ENCODE measurements at regions not wholly inside any gene's neighbourhood (a gene's known extent, or its start where the extent isn't known, plus 50 kb on each side); places are given as distances from the start of the nearest gene placed in this dataset.
"Not testable (repeated sequence)": the region's sequence is repeated elsewhere in the genome, so short reads cannot be mapped to it uniquely, and the experiment has no call there.

- no peak for DNase-seq
Measured at GRCh38 chr22:25492841-25493734, 71.4 kb upstream of the GRK3 start.

- no peak for DNase-seq
Measured at GRCh38 chr22:25493794-25494193, 70.7 kb upstream of the GRK3 start.

- no peak for DNase-seq
Measured at GRCh38 chr22:25494774-25495173, 69.7 kb upstream of the GRK3 start.

DNA sequence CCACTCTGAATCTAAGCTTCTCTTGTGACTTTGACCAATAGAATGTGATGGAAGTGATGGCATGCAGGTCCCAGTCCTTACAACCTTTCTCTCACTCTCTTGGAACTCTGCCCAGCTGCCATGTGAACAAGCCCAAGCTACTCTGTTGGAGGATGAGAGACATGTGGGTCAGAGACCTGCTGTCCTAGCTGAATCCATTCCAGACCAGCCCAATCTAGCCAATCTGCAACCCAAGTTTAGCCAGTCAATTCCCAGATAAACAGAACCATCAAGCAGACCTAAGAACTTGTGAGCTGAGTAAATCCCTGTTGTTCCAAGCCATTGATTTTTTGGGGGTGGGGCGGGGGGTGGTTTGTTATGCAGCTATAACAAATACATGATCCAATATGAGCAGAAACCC, 69.2 kb upstream of the GRK3 start:
- DNase-seq: no peak

GRCh38 chr22:25496396-25497064, 67.9 kb upstream of the GRK3 start:
- no peak for DNase-seq

- no peak for DNase-seq
Measured at GRCh38 chr22:25497181-25497641, 67.3 kb upstream of the GRK3 start.

- no peak for DNase-seq
Measured at GRCh38 chr22:25497716-25498115, 66.8 kb upstream of the GRK3 start.

DNA sequence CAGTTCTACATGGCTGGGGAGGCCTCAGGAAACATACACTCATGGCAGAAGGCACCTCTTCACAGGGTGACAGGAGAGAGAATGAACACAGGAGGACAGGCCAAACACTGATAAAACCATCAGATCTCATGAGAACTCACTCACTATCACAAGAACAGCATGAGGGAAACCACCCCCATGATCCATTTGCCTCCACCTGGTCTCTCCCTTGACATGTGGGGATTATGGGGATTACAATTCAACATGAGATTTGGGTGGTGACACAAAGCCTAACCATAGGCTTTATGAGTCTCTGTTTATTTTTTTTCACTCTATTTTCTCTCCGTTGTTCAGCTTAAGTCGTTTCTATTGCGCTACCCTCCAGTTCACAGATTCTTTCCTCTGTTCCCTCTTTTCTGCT, 63.8 kb upstream of the GRK3 start:
- DNase-seq: not testable (repeated sequence)

DNA sequence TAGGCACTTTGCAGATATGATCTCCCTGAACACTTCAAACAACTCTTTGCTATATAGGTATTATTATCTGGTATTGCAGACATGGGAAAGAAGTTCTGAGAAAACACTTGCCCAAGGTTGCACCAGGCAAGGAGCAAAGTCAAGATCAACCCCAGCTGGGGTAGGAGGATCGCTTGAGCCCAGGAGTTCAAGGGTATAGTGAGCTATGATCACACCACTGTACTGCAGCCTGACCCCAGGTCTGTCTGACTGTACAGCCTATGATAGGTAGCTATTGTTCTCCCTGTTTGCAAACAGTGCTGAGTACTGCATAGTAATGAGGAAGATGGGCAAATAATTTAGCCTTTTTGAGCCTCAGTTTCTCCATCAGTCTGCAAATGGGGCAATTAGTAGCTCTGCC, 60.5 kb upstream of the GRK3 start:
- not testable (repeated sequence) for DNase-seq

DNA sequence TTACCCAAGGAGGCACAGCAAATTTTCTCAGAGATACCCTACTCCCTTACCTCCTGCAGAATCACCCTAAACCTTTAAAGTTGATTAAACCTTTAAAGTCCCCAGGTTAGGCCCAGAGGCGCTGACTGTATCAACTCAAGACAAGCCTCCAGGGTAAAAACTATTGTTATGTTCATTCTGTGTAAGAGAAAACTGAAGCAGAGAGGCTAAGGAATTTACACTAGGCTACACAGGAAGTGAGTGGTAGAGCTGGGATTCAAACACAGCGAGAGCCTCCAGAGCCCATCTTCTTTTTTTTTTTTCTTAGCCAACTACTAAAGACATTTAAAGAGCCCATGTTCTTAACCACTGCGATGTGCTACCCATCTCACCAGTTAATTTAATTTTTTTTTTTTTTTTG, 56.3 kb upstream of the GRK3 start:
- no peak for DNase-seq

DNA sequence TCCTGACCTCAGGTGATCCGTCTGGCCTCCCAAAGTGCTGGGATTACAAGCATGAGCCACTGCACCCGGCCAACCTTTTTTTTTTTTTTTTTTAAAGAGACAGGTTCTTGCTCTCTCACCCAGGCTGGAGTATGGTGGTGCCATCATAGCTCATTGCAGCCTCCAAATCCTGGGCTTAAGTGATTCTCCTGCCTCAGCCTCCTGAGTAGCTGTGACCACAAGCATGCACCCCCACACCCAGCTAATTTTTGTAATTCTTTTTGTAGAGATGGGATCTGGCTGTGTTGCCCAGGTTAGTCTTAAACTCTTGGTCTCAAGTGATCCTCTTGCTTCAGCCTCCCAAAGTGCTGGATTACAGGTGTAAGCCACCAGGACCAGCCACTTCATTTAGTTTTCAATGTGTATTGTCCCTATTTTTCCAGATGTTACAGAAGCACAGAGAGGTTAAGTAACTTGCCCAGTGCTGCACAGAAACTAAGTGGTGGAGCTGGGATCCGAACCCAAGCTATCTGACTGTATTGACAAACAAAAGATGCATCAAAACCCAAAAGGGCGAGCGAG, 55.6 kb upstream of the GRK3 start:
- no peak for DNase-seq

GRCh38 chr22:25509374-25509791, 55.1 kb upstream of the GRK3 start:
- no peak for DNase-seq

DNA sequence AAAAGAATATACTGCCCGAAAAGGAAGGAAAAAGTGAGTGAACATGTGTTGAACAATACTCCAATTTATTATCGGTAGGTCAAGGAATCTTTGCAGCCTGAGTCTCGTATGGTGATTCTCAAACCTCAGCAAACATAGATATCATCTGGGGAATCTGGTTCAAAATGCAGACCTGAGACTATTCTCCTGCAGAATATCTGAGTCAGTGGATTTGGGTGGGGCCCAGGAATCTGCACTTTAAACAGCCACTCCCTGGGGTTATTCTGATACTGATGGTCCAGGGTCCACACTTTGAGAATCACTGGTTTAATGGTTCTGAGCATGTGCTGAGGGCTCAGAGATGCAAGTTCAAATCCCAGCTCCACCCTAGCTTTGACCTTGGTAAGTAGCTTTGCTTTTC, 53.6 kb upstream of the GRK3 start:
- DNase-seq: no peak

- DNase-seq: no peak
Measured at GRCh38 chr22:25511725-25512124, 52.8 kb upstream of the GRK3 start.

GRCh38 chr22:25514436-25515180, 49.9 kb upstream of the GRK3 start:
- no peak for DNase-seq

All from activated naive CD4-positive, alpha-beta T cell treated with Interleukin-2 at 50 U/mL for 16 hours (primary cell).